HUES64 (cell line): ENCODE measurements at regions not wholly inside any gene's neighbourhood (a gene's known extent, or its start where the extent isn't known, plus 50 kb on each side); places are given as distances from the start of the nearest gene placed in this dataset.

ENCODE experiments used
- H3K27ac ChIP-seq: 2 replicates; pipeline ENCODE4 v1.7.0; 2013; ENCODE audit warnings: low read depth, low read length, inconsistent platforms
- H3K27me3 ChIP-seq: 2 replicates; pipeline ENCODE4 v1.6.1; 2013; ENCODE audit warnings: mild to moderate bottlenecking, low read length; ENCODE audit not compliant: insufficient read depth
- H3K36me3 ChIP-seq: 2 replicates; pipeline ENCODE4 v1.6.1; 2013; ENCODE audit warnings: mild to moderate bottlenecking, low read length; ENCODE audit not compliant: insufficient read depth
- H3K4me1 ChIP-seq: 2 replicates; pipeline ENCODE4 v1.6.1; 2013; ENCODE audit warnings: mild to moderate bottlenecking, low read length, moderate library complexity; ENCODE audit not compliant: insufficient read depth
- H3K4me3 ChIP-seq: 2 replicates; pipeline ENCODE4 v1.5.1; 2013; ENCODE audit warnings: mild to moderate bottlenecking, low read length, moderate library complexity
- H3K9ac ChIP-seq: 2 replicates; pipeline ENCODE4 v1.6.1; 2013; ENCODE audit warnings: mild to moderate bottlenecking, low read depth, low read length
- H3K9me3 ChIP-seq: 2 replicates; pipeline ENCODE4 v1.6.1; 2013; ENCODE audit warnings: low read depth, low read length; ENCODE audit not compliant: insufficient read depth
- WGBS: fragments of 150-250, 120-280 bp; methylation state at CpG from one replicate; pipeline ENCODE4 v1.1.7; 2013; ENCODE audit warnings: missing lambda C conversion rate; 5-methylcytosine and 5-hydroxymethylcytosine counted together

- Histone ChIP-seq H3K27me3 (no peaks in the 10 kb centered on the region), H3K4me1 (peaks cover 36% of the 10 kb centered on the region), H3K9ac (peak overlapping the region; percentile 12; the same call in 1 of the 2 replicates), H3K36me3 (no peaks in the 10 kb centered on the region), H3K27ac (peak overlapping the region; percentile 28; the same call in 1 of the 2 replicates), H3K9me3 (no peaks in the 10 kb centered on the region), H3K4me3 (no peak overlapping the region)
- 82% methylated on average over 4 of the region's 4 CpGs for WGBS
Measured at GRCh38 chr2:201978333-201978732, 55.3 kb upstream of the FZD7 start.

GRCh38 chr2:201978986-201979385 is 54.7 kb upstream of the FZD7 start:
- Histone ChIP-seq H3K27ac (no peak overlapping the region), H3K9me3 (no peaks in the 10 kb centered on the region), H3K27me3 (no peaks in the 10 kb centered on the region), H3K36me3 (no peaks in the 10 kb centered on the region), H3K4me1 (peaks cover 39% of the 10 kb centered on the region), H3K9ac (no peak overlapping the region), H3K4me3 (no peak overlapping the region)
- WGBS = 92% methylated on average over 4 of the region's 4 CpGs

- 90% methylated on average over 8 of the region's 8 CpGs for WGBS
- Histone ChIP-seq H3K9ac (no peak overlapping the region), H3K27me3 (no peaks in the 10 kb centered on the region), H3K9me3 (no peaks in the 10 kb centered on the region), H3K4me1 (peaks cover 36% of the 10 kb centered on the region), H3K27ac (no peak overlapping the region), H3K36me3 (no peaks in the 10 kb centered on the region), H3K4me3 (no peak overlapping the region)
Measured at GRCh38 chr2:201980389-201980821, 53.2 kb upstream of the FZD7 start.

- no peaks in the 10 kb centered on the region for H3K36me3 ChIP-seq
- WGBS = 94% methylated on average over 4 of the region's 4 CpGs
- no peak overlapping the region for H3K27ac ChIP-seq
- no peak overlapping the region for H3K4me3 ChIP-seq
- peaks cover 34% of the 10 kb centered on the region for H3K4me1 ChIP-seq
- no peak overlapping the region for H3K9ac ChIP-seq
- H3K9me3 ChIP-seq = no peaks in the 10 kb centered on the region
- H3K27me3 ChIP-seq = no peaks in the 10 kb centered on the region
Measured at GRCh38 chr2:201980946-201981345, 52.7 kb upstream of the FZD7 start.

- WGBS = 69% methylated on average over 2 of the region's 2 CpGs
- peaks cover 18% of the 10 kb centered on the region for H3K4me1 ChIP-seq
- H3K9me3 ChIP-seq = no peaks in the 10 kb centered on the region
- H3K27me3 ChIP-seq = no peaks in the 10 kb centered on the region
- H3K4me3 ChIP-seq = no peak overlapping the region
- H3K9ac ChIP-seq = no peak overlapping the region
- H3K36me3 ChIP-seq = no peaks in the 10 kb centered on the region
- no peak overlapping the region for H3K27ac ChIP-seq
Measured at GRCh38 chr2:201983174-201983573, 50.5 kb upstream of the FZD7 start.

- 89% methylated on average over 7 of the region's 7 CpGs for WGBS
Measured at GRCh38 chr2:201983800-201984199, 49.9 kb upstream of the FZD7 start.

More at GRCh38 chr2:201983800-201984199, 49.9 kb upstream of the FZD7 start:
- H3K27ac ChIP-seq = no peak overlapping the region
- H3K36me3 ChIP-seq = no peaks in the 10 kb centered on the region
- H3K4me1 ChIP-seq = peaks cover 14% of the 10 kb centered on the region
- no peaks in the 10 kb centered on the region for H3K9me3 ChIP-seq
- no peak overlapping the region for H3K4me3 ChIP-seq
- H3K27me3 ChIP-seq = no peaks in the 10 kb centered on the region
- no peak overlapping the region for H3K9ac ChIP-seq
